ENCODE measurements at regions not wholly inside any gene's neighbourhood (a gene's known extent, or its start where the extent isn't known, plus 50 kb on each side); places are given as distances from the start of the nearest gene placed in this dataset.

GRCh38 chrX:26347171-26347570 is 131.2 kb downstream of the MAGEB5 start:
- DNase-seq: no peak

- DNase-seq: no peak
These were observed 118.3 kb downstream of the MAGEB5 start for GRCh38 chrX:26334232-26334631.

- DNase-seq: no peak
These were observed 112.8 kb downstream of the MAGEB5 start for GRCh38 chrX:26328608-26329319.

- DNase-seq: no peak
These were observed 93.3 kb downstream of the MAGEB5 start for GRCh38 chrX:26309262-26309661.

GRCh38 chrX:26295425-26295824 is 79.5 kb downstream of the MAGEB5 start:
- DNase-seq: no peak

- DNase-seq: no peak
These were observed 70.9 kb downstream of the MAGEB5 start for GRCh38 chrX:26286836-26287235.
